Gastrocnemius medialis (tissue), 4 donors: ENCODE measurements at regions not wholly inside any gene's neighbourhood (a gene's known extent, or its start where the extent isn't known, plus 50 kb on each side); places are given as distances from the start of the nearest gene placed in this dataset.

Experiments
- CTCF ChIP-seq, 5 experiments: fragments of 450-650 bp in 3 of 5; fragments of 200-600 bp in 2 of 5; sonication (generic) in 2 of 5; IDR thresholded peaks in 4 of 5; conservative IDR thresholded peaks in 1 of 5; 1 replicate in 4 of 5; 2 replicates in 1 of 5; pipeline ENCODE4 v1.5.1; 2016 to 2019; ENCODE audit warnings: antibody characterized with exemption in 5 of 5, mild to moderate bottlenecking in 3 of 5, moderate library complexity in 3 of 5
- POLR2A ChIP-seq, 2 donors: fragments of 450-650 bp; IDR thresholded peaks; one replicate each; pipeline ENCODE4 v1.6.1; 2017; ENCODE audit warnings: antibody characterized with exemption in 2 of 2, mild to moderate bottlenecking in 2 of 2, moderate library complexity in 2 of 2

- no peak for TF ChIP-seq CTCF (IDR thresholded peaks at IDR 0.05 in 4 of 5, conservative IDR thresholded peaks at IDR 0.05 in 1 of 5)
- no peak for TF ChIP-seq POLR2A (IDR thresholded peaks at IDR 0.05)
These were observed 278.4 kb upstream of the TNP1 start for GRCh38 chr2:217138284-217138683.
